A549 (cell line): ENCODE measurements at regions not wholly inside any gene's neighbourhood (a gene's known extent, or its start where the extent isn't known, plus 50 kb on each side); places are given as distances from the start of the nearest gene placed in this dataset.

Experiments used
- CHD2 ChIP-seq: fragments of 150-350 bp; IDR thresholded peaks from 2 replicates; pipeline ENCODE4 v1.6.1; 2014; ENCODE audit warnings: low read length; ENCODE audit not compliant: partially characterized antibody
- CTCF ChIP-seq: fragments of >200 bp; sonication (Bioruptor Twin); formaldehyde crosslinking; IDR thresholded peaks from 3 replicates; pipeline ENCODE4 v1.5.1; 2016
- EHMT2 ChIP-seq: fragments of 200-600 bp; sonication (generic); IDR thresholded peaks from 2 replicates; pipeline ENCODE4 v1.6.1; 2016; ENCODE audit warnings: antibody characterized with exemption, low read depth, mild to moderate bottlenecking, moderate library complexity
- JUN ChIP-seq, 2 experiments: fragments of >200 bp; sonication (Bioruptor Twin); formaldehyde crosslinking; IDR thresholded peaks; 2 replicates in 1 of 2; 3 replicates in 1 of 2; pipeline ENCODE4 v1.6.1; 2016 to 2017
- MAFK ChIP-seq: fragments of 450-650 bp; IDR thresholded peaks from 2 replicates; pipeline ENCODE4 v1.6.1; 2014; ENCODE audit not compliant: partially characterized antibody
- PBX3 ChIP-seq: IDR thresholded peaks from 2 replicates; pipeline ENCODE4 v1.6.1; 2012
- POLR2A ChIP-seq: IDR thresholded peaks from 2 replicates; pipeline ENCODE4 v1.6.1; 2012; ENCODE audit warnings: mild to moderate bottlenecking, low read length
- RAD21 ChIP-seq, 2 experiments: fragments of >200 bp in 1 of 2; sonication (Bioruptor Twin) in 1 of 2; formaldehyde crosslinking in 1 of 2; IDR thresholded peaks in 1 of 2; conservative IDR thresholded peaks in 1 of 2; 2 replicates in 1 of 2; 3 replicates in 1 of 2; pipeline ENCODE4 v1.6.1; 2012 to 2018; ENCODE audit warnings: inconsistent platforms in 1 of 2
- RCOR1 ChIP-seq: fragments of 150-350 bp; IDR thresholded peaks from 2 replicates; pipeline ENCODE4 v1.6.1; 2014; ENCODE audit warnings: antibody characterized with exemption, low read length, low read depth
- SMC3 ChIP-seq: fragments of >200 bp; sonication (Bioruptor Twin); formaldehyde crosslinking; IDR thresholded peaks from 3 replicates; pipeline ENCODE4 v1.6.1; 2018; ENCODE audit warnings: inconsistent platforms
- SREBF2 ChIP-seq: fragments of 450-650 bp; IDR thresholded peaks from 2 replicates; pipeline ENCODE4 v1.6.1; 2014; ENCODE audit warnings: mild to moderate bottlenecking, moderate library complexity

GRCh38 chr16:73311857-73312723, 264.2 kb upstream of the ZFHX3 start:
- TF ChIP-seq RAD21 (conservative IDR thresholded peaks at IDR 0.05 in 1 of 2, IDR thresholded peaks at IDR 0.05 in 1 of 2) (no peak), POLR2A (no peak), JUN (IDR thresholded peaks at IDR 0.05) (no peak), CTCF (no peak), PBX3 (no peak), CHD2 (no peak), MAFK (no peak), RCOR1 (no peak), EHMT2 (no peak), SREBF2 (no peak), SMC3 (no peak)
